ENCODE measurements at regions not wholly inside any gene's neighbourhood (a gene's known extent, or its start where the extent isn't known, plus 50 kb on each side); places are given as distances from the start of the nearest gene placed in this dataset.

- Histone ChIP-seq H3K36me3 (replicated peaks in 1 of 2; ENCODE audit: control insufficient read depth in 1 of 2, insufficient read depth in 2 of 2, low read length in 1 of 2) (no peaks in the 10 kb centered on the region), H3K79me2 (ENCODE audit: insufficient read depth) (no peaks in the 10 kb centered on the region), H3K4me2 (no peak overlapping the region), H3K4me3 (ENCODE audit: low read depth in 2 of 2, low read length in 1 of 2) (no peak overlapping the region), H3F3A (replicated peaks; ENCODE audit: insufficient read depth) (no peaks in the 10 kb centered on the region), H3K27me3 (ENCODE audit: insufficient read depth) (no peaks in the 10 kb centered on the region), H3K9ac (no peak overlapping the region), H3K9me3 (no peaks in the 10 kb centered on the region), H4K20me1 (ENCODE audit: insufficient read depth) (no peaks in the 10 kb centered on the region), H3K27ac (ENCODE audit: low read depth in 2 of 2, low read length in 1 of 2) (no peak overlapping the region), H2AFZ (ENCODE audit: low read depth) (no peak overlapping the region), H3K4me1 (ENCODE audit: control insufficient read depth in 1 of 2, insufficient read depth in 2 of 2, low read depth in 1 of 2, low read length in 1 of 2) (no peaks in the 10 kb centered on the region), H3K9me2 (no peaks in the 10 kb centered on the region)
- CTCF ChIA-PET: interaction anchor here (1.2 kb wide), 1 partner anchor 12 kb away, joined by 3 read pairs; no protein-coding TSS in a partner anchor
- no peak for DNase-seq
- POLR2A ChIA-PET: no interaction called here
- WGBS (ENCODE audit: low lambda C conversion rate): 32% methylated on average over 2 of the region's 2 CpGs
- TF ChIP-seq NRF1 (IDR thresholded peaks at IDR 0.05; ENCODE audit: low read depth, low read length) (no peak), FOXM1 (IDR thresholded peaks at IDR 0.05; ENCODE audit: low read depth) (no peak), EZH2phosphoT487 (IDR thresholded peaks at IDR 0.05; ENCODE audit: borderline replicate concordance, low read depth) (no peak), IRF3 (IDR thresholded peaks at IDR 0.05; ENCODE audit: low read depth, low read length) (no peak), SMC3 (IDR thresholded peaks at IDR 0.05; ENCODE audit: low read depth, low read length) (no peak), NFIC (IDR thresholded peaks at IDR 0.05; ENCODE audit: borderline replicate concordance) (no peak), USF2 (IDR thresholded peaks at IDR 0.05; ENCODE audit: borderline replicate concordance, low read depth, low read length) (no peak), MEF2A (IDR thresholded peaks at IDR 0.05; ENCODE audit: borderline replicate concordance, low read depth) (no peak), PBX3 (IDR thresholded peaks at IDR 0.05) (no peak), GABPA (IDR thresholded peaks at IDR 0.05; ENCODE audit: low read depth) (no peak), YY1 (IDR thresholded peaks at IDR 0.05; ENCODE audit: low read depth) (no peak), RFX5 (IDR thresholded peaks at IDR 0.05; ENCODE audit: low read length) (no peak), CHD2 (IDR thresholded peaks at IDR 0.05; ENCODE audit: low read length, partially characterized antibody) (no peak)
Measured at GRCh38 chr13:106996867-106997618, 429.1 kb upstream of the ARGLU1 start.

GRCh38 chr13:106990594-106990993 lies 422.7 kb upstream of the ARGLU1 start:
- no peaks in the 10 kb centered on the region for H4K20me1 ChIP-seq (ENCODE audit: insufficient read depth)
- WGBS (ENCODE audit: low lambda C conversion rate): 52% methylated on average over 1 of the region's 1 CpG
- no peak overlapping the region for H3K4me2 ChIP-seq
- no peak overlapping the region for H3K4me3 ChIP-seq (ENCODE audit: low read depth in 2 of 2, low read length in 1 of 2)
- H3K9ac ChIP-seq: no peak overlapping the region
- ChIA-PET CTCF (no interaction called here), POLR2A (interaction anchor here (0.9 kb wide), 1 partner anchor 17 kb away, joined by 3 read pairs; no protein-coding TSS in a partner anchor)
- H3K4me1 ChIP-seq (ENCODE audit: control insufficient read depth in 1 of 2, insufficient read depth in 2 of 2, low read depth in 1 of 2, low read length in 1 of 2): no peaks in the 10 kb centered on the region
- no peaks in the 10 kb centered on the region for H3K9me2 ChIP-seq
- no peak overlapping the region for H2AFZ ChIP-seq (ENCODE audit: low read depth)
- no peaks in the 10 kb centered on the region for H3K27me3 ChIP-seq (ENCODE audit: insufficient read depth)
- no peaks in the 10 kb centered on the region for H3K79me2 ChIP-seq (ENCODE audit: insufficient read depth)
- no peaks in the 10 kb centered on the region for H3F3A ChIP-seq (replicated peaks; ENCODE audit: insufficient read depth)
- H3K36me3 ChIP-seq (replicated peaks in 1 of 2; ENCODE audit: control insufficient read depth in 1 of 2, insufficient read depth in 2 of 2, low read length in 1 of 2): no peaks in the 10 kb centered on the region
- no peaks in the 10 kb centered on the region; the same call in 1 of the 2 replicates for H3K9me3 ChIP-seq
- no peak for DNase-seq
- H3K27ac ChIP-seq (ENCODE audit: low read depth in 2 of 2, low read length in 1 of 2): no peak overlapping the region
- TF ChIP-seq MXI1 (IDR thresholded peaks at IDR 0.05; ENCODE audit: low read depth, low read length) (no peak), SMC3 (IDR thresholded peaks at IDR 0.05; ENCODE audit: low read depth, low read length) (no peak), RAD21 (IDR thresholded peaks at IDR 0.05; ENCODE audit: low read length) (no peak), FOXM1 (IDR thresholded peaks at IDR 0.05; ENCODE audit: low read depth) (no peak), RFX5 (IDR thresholded peaks at IDR 0.05; ENCODE audit: low read length) (no peak), TCF12 (IDR thresholded peaks at IDR 0.05) (no peak), USF2 (IDR thresholded peaks at IDR 0.05; ENCODE audit: borderline replicate concordance, low read depth, low read length) (no peak), TAF1 (IDR thresholded peaks at IDR 0.05; ENCODE audit: borderline replicate concordance, low read depth, low read length) (no peak), PBX3 (IDR thresholded peaks at IDR 0.05) (no peak), FOXJ3 (CRISPR knock-in tag; IDR thresholded peaks at IDR 0.05) (no peak), NFIC (IDR thresholded peaks at IDR 0.05; ENCODE audit: borderline replicate concordance) (no peak), RCOR1 (IDR thresholded peaks at IDR 0.05; ENCODE audit: low read length) (no peak), MAX (IDR thresholded peaks at IDR 0.05; ENCODE audit: low read depth) (no peak)
